Sigmoid colon (tissue), 4 donors: ENCODE measurements at regions not wholly inside any gene's neighbourhood (a gene's known extent, or its start where the extent isn't known, plus 50 kb on each side); places are given as distances from the start of the nearest gene placed in this dataset.

ENCODE experiments used
- POLR2A ChIP-seq, 2 donors: fragments of 450-650 bp; IDR thresholded peaks; one replicate each; pipeline ENCODE4 v1.6.1; 2016; ENCODE audit warnings: antibody characterized with exemption in 2 of 2, mild to moderate bottlenecking in 2 of 2, moderate library complexity in 2 of 2
- POLR2AphosphoS5 ChIP-seq, 4 donors: sonication (generic); formaldehyde crosslinking; IDR thresholded peaks; one replicate each; pipeline ENCODE4 v1.6.1; 2017; ENCODE audit warnings: antibody characterized with exemption in 4 of 4
- TF ChIP-seq, protein P1 (sequence below), 4 experiments: fragments of 450-650 bp in 3 of 4; fragments of 200-600 bp in 1 of 4; IDR thresholded peaks; one replicate each; pipeline ENCODE4 v1.5.1; 2016 to 2019; ENCODE audit warnings: antibody characterized with exemption in 4 of 4, mild to moderate bottlenecking in 3 of 4, moderate library complexity in 2 of 4

DNA sequence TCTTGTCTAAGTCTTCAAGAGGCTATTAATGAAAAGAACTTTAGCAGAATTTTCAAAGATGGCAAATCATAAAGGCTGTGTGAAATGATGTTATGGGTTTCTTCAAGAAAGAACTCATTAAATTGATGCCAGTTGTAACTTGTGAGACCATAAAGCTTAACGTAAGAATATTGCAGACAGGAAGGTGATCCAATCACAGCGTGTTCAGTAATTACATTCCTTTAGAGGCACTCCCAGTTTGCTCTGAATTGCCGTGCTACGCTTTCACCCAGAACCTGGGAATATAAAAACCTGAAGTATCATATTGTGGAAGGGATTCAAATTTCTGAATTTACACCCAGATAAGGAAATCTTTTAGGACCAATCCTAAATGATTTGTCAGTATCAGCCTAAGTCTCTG is 64.1 kb upstream of the ITGB1 start:
- no peak for TF ChIP-seq POLR2AphosphoS5 (IDR thresholded peaks at IDR 0.05)
- TF ChIP-seq, protein P1, sequence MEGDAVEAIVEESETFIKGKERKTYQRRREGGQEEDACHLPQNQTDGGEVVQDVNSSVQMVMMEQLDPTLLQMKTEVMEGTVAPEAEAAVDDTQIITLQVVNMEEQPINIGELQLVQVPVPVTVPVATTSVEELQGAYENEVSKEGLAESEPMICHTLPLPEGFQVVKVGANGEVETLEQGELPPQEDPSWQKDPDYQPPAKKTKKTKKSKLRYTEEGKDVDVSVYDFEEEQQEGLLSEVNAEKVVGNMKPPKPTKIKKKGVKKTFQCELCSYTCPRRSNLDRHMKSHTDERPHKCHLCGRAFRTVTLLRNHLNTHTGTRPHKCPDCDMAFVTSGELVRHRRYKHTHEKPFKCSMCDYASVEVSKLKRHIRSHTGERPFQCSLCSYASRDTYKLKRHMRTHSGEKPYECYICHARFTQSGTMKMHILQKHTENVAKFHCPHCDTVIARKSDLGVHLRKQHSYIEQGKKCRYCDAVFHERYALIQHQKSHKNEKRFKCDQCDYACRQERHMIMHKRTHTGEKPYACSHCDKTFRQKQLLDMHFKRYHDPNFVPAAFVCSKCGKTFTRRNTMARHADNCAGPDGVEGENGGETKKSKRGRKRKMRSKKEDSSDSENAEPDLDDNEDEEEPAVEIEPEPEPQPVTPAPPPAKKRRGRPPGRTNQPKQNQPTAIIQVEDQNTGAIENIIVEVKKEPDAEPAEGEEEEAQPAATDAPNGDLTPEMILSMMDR (IDR thresholded peaks at IDR 0.05): no peak
- no peak for TF ChIP-seq POLR2A (IDR thresholded peaks at IDR 0.05)
